A673 (cell line): ENCODE measurements at regions not wholly inside any gene's neighbourhood (a gene's known extent, or its start where the extent isn't known, plus 50 kb on each side); places are given as distances from the start of the nearest gene placed in this dataset.

Experiments
- BruUV-seq: library from RNA; stranded (reverse); fragments of 400-500 nt; replicated peaks from 2 replicates; lab custom pipeline; 2021; lab: Mats Ljungman, UMichigan
- CTCF ChIA-PET: fragments of 300-600 bp; sonication (Branson Sonifier 250); formaldehyde crosslinking; loops from one replicate; lab custom pipeline; 2022; ENCODE audit warnings: antibody characterized with exemption; lab: Charles Lee
- POLR2A ChIA-PET: fragments of 300-600 bp; sonication (Branson Sonifier 250); formaldehyde crosslinking; loops from one replicate; lab custom pipeline; 2022; ENCODE audit warnings: antibody characterized with exemption; ENCODE audit not compliant: low non-redundant PET; lab: Charles Lee
- DNase-seq: peaks from one replicate; pipeline ENCODE4 v3.0.0-alpha.2; 2015; ENCODE audit warnings: low spot score
- H3K27ac ChIP-seq: fragments of 200-600 bp; sonication (generic); 2 replicates; pipeline ENCODE4 v1.5.1; 2016; ENCODE audit warnings: mixed run types, low read depth, mild to moderate bottlenecking, mixed read lengths, antibody characterized with exemption, low read length; ENCODE audit not compliant: poor library complexity, severe bottlenecking
- H3K27me3 ChIP-seq: fragments of 200-600 bp; sonication (generic); replicated peaks from 2 replicates; pipeline ENCODE4 v1.6.1; 2017; ENCODE audit warnings: mixed run types, low read depth, mild to moderate bottlenecking, mixed read lengths, antibody characterized with exemption, low read length; ENCODE audit not compliant: insufficient read depth, poor library complexity
- H3K36me3 ChIP-seq: fragments of 200-600 bp; sonication (generic); 2 replicates; pipeline ENCODE4 v1.6.1; 2016; ENCODE audit warnings: mixed run types, mild to moderate bottlenecking, mixed read lengths, antibody characterized with exemption, low read length; ENCODE audit not compliant: insufficient read depth, poor library complexity, severe bottlenecking
- H3K4me1 ChIP-seq: fragments of 200-600 bp; sonication (generic); 2 replicates; pipeline ENCODE4 v1.6.1; 2017; ENCODE audit warnings: mixed run types, mild to moderate bottlenecking, mixed read lengths, antibody characterized with exemption, low read length; ENCODE audit not compliant: insufficient read depth, poor library complexity, severe bottlenecking
- H3K4me3 ChIP-seq: fragments of 200-600 bp; sonication (generic); 2 replicates; pipeline ENCODE4 v1.5.1; 2016; ENCODE audit warnings: low read depth, mixed run types, mild to moderate bottlenecking, mixed read lengths, low read length; ENCODE audit not compliant: poor library complexity, severe bottlenecking
- H3K9me3 ChIP-seq: fragments of 200-600 bp; sonication (generic); 2 replicates; pipeline ENCODE4 v1.6.1; 2016; ENCODE audit warnings: mixed run types, low read depth, mild to moderate bottlenecking, mixed read lengths, antibody characterized with exemption, low read length; ENCODE audit not compliant: poor library complexity, severe bottlenecking
- EZH2 ChIP-seq: fragments of 200-600 bp; sonication (generic); IDR thresholded peaks from 2 replicates; pipeline ENCODE4 v1.6.1; 2017; ENCODE audit warnings: borderline replicate concordance, low read depth, mild to moderate bottlenecking, mixed read lengths, antibody characterized with exemption, low read length; ENCODE audit not compliant: poor library complexity, severe bottlenecking
- intact Hi-C: fragments of 100-400 bp; cut with micrococcal nuclease; formaldehyde crosslinking; loops from one replicate; pipeline ENCODE4 v1.10.0; 2022; ENCODE audit not compliant: unreplicated experiment
- TF ChIP-seq, protein P1 (sequence below): fragments of 300-800, 200-600 bp; sonication (generic); conservative IDR thresholded peaks from 2 replicates; pipeline ENCODE4 v1.5.1; 2017; ENCODE audit warnings: low read depth, mild to moderate bottlenecking, antibody characterized with exemption, low read length, moderate library complexity, mixed read lengths

DNA sequence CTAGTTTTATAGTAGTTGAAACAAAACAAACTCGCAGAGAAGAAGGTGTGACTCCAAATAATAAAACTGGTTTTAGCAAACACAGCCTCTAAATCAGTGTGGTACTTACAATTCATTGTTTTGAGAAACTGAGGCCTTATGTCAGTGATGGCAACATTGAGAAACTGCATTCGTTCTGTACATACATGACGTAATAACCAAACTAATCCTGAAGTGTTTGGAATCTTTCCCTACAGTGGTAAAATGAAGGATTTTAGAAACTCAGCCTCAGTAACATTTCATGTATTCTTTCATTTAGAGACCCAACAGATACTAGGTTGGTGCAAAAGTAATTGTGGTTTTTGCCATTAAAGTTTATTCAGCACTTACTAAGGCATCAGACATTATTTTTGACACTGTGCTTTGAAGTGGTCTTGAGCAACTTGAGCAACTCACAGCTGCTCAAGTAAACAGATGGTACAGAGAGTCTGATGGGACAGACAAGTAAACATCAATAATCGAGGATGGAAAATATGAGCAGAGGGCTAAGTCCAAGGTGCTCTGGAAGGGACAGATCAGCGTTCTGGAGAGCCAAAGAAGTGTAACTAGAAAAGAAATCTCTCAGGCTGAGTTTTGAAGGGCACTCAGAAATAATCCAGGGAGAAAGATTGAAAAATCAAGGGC is 390.8 kb upstream of the BOD1L1 start:
- BruUV-seq = no TSS peak
- POLR2A ChIA-PET = no interaction called here
- Histone ChIP-seq H3K27ac (no peak overlapping the region), H3K36me3 (no peaks in the 10 kb centered on the region), H3K27me3 (no peaks in the 10 kb centered on the region), H3K9me3 (peaks cover 10% of the 10 kb centered on the region), H3K4me1 (no peaks in the 10 kb centered on the region), H3K4me3 (no peak overlapping the region)
- intact Hi-C loops = loop anchor here (1.0 kb wide), 1 partner anchor 11 kb away; no protein-coding TSS in a partner anchor
- CTCF ChIA-PET = no interaction called here
- TF ChIP-seq EZH2 = no peak
- TF ChIP-seq, protein P1, sequence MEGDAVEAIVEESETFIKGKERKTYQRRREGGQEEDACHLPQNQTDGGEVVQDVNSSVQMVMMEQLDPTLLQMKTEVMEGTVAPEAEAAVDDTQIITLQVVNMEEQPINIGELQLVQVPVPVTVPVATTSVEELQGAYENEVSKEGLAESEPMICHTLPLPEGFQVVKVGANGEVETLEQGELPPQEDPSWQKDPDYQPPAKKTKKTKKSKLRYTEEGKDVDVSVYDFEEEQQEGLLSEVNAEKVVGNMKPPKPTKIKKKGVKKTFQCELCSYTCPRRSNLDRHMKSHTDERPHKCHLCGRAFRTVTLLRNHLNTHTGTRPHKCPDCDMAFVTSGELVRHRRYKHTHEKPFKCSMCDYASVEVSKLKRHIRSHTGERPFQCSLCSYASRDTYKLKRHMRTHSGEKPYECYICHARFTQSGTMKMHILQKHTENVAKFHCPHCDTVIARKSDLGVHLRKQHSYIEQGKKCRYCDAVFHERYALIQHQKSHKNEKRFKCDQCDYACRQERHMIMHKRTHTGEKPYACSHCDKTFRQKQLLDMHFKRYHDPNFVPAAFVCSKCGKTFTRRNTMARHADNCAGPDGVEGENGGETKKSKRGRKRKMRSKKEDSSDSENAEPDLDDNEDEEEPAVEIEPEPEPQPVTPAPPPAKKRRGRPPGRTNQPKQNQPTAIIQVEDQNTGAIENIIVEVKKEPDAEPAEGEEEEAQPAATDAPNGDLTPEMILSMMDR = no peak
- no peak for DNase-seq

- H3K27ac ChIP-seq = no peak overlapping the region
- POLR2A ChIA-PET = no interaction called here
- intact Hi-C loops = no loop called here
- CTCF ChIA-PET = no interaction called here
- no peaks in the 10 kb centered on the region for H3K27me3 ChIP-seq
- no peak for TF ChIP-seq EZH2
- TF ChIP-seq, protein P1 = no peak
- peaks cover 13% of the 10 kb centered on the region for H3K4me1 ChIP-seq
- peak; percentile 9 for DNase-seq
- no peaks in the 10 kb centered on the region for H3K36me3 ChIP-seq
- no peaks in the 10 kb centered on the region for H3K9me3 ChIP-seq
- no peak overlapping the region for H3K4me3 ChIP-seq
- BruUV-seq = no TSS peak
Measured at GRCh38 chr4:14022456-14022855, 394.9 kb upstream of the BOD1L1 start.

DNA sequence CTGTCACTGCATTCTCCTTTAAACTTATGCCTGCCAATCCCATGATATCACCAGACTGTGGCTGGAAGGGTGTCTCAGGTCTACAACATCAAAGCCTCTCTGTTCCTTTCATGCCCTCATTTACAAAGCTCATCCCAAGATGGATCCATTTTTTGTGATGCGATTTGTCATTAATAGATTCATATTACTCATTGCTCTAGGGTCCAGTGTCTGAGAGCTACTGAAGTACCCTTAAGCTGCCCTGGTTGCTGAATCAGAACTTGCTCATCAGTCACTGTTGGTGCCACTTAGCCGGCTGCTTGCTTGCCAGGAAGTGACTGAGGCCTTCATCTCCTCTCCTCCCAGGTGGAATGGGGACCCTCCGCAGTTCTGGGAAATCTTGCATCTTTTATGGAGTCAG is 395.5 kb upstream of the BOD1L1 start:
- Histone ChIP-seq H3K4me3 (no peak overlapping the region), H3K27ac (no peak overlapping the region), H3K27me3 (no peaks in the 10 kb centered on the region), H3K9me3 (no peaks in the 10 kb centered on the region), H3K4me1 (peaks cover 13% of the 10 kb centered on the region), H3K36me3 (no peaks in the 10 kb centered on the region)
- BruUV-seq = no TSS peak
- POLR2A ChIA-PET = no interaction called here
- CTCF ChIA-PET = no interaction called here
- no peak for DNase-seq
- TF ChIP-seq, protein P1 = no peak
- TF ChIP-seq EZH2 = no peak
- intact Hi-C loops = no loop called here
